HG03460 (cell line): ENCODE measurements at regions not wholly inside any gene's neighbourhood (a gene's known extent, or its start where the extent isn't known, plus 50 kb on each side); places are given as distances from the start of the nearest gene placed in this dataset.

Experiments
- ATAC-seq: cut with Tn5 transposase; IDR thresholded peaks from one replicate; pipeline ENCODE4 v1.9.1; 2021; ENCODE audit not compliant: unreplicated experiment

DNA sequence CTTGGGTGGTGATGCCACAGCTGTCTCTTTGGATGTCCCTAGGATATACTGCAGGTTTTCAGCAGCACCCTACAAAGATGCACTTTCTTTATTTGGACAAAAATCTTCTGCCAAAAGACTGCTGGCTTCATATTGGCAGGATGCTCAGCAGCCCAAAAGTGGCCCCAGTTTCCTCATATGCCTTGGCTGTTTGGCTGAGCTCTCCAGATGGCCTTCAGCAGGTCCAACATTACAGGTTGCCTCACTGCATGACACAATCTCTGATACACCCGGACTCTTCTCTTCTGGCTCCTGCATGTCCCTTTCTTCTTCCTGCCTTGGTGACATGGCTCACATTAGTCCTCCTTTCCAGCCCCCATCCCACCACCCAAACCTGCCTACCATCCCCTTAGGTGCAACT lies 323.7 kb upstream of the CDH4 start:
- ATAC-seq = no peak

DNA sequence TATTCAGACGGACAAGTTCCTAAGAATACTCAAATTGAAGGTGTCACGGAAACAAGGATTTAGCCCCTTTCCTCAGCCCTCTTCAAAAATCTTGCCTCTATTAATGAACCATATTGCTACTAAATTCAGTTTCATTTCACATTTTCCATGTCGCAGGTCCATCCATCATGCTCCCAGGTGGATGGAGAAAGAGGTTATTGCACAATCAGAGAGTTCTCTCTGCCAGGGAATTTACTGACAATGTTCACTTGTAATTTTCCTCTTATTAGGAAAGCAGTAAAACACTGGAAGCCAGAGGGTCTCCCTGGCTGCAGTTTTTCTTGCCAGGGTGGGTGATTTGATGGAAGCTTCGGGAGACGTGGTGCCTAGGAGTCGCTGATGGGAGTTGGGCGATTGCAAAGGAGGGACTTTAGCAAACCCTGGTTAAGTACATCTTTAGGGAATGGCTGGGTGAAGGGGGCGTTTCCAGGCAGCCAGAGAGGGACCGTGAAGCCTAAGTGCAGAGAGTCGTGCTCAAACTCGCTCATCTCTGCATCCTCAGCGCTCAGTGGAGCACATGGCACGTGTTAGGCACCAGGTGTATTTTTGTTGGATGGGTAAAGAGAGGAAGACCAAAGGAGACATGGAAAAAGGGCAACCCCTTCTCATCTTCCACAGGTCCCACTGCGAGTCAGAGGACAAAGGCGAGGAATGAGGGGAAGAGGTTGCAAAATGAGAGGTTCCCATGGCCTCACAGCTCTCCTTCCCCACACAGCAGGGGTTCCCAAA lies 321.9 kb upstream of the CDH4 start:
- no peak for ATAC-seq

DNA sequence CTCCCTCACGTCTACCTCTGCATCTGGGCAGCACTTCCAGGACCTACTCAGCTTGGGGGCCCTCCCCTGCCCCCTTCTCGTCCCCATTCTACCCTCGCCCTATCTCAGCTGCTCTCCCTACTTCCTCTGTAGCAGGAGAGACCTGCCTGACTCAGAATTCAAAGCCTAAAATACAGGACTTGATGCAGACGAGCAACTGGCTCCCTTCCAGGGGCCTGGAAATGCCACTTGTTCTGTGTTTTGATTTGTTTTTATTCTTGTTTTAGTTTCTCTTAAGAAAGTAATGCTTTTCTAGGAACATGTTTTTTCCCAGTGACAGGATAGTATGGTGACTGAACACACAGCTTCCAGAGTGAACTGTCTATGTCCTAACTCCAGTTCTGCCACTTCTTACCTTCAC lies 320.4 kb upstream of the CDH4 start:
- ATAC-seq = no peak

DNA sequence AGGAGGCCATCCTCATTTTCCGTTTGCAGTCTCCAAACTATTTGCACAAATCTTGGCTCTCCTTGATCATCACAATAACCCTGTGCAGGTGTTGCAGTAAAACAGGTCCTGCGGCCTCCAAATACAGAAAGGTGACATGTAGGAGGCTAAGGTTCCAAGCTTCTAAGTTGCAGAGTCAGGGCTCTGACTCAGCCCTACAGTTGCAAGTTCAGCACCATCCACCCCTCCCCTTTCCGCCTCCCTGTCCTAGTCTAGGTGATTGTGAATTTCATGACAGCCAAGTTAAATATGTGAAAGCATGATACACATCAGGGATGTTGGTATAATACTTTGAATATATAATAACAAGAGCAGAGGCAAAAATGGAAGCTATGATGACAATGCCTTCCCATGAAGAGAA lies 317.3 kb upstream of the CDH4 start:
- no peak for ATAC-seq

DNA sequence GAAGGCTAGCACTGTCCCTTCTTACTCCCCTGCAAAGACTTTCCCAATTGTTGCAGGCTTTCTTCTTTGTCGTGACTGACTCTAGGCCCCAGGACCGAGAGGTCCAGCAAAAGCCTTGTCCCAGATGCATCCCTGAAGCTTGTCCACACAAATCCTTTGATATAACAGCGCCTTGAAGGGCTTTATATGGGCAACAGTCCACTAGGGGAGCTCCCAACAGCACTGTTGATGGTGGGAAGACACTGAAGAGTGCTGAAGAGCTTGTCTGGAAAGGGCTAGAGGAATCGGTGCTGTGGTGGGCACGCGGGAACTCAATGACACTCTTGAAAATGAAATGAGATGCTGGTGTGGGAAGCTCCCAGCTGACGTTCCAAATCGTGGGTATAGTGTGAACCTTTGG lies 316.1 kb upstream of the CDH4 start:
- no peak for ATAC-seq

DNA sequence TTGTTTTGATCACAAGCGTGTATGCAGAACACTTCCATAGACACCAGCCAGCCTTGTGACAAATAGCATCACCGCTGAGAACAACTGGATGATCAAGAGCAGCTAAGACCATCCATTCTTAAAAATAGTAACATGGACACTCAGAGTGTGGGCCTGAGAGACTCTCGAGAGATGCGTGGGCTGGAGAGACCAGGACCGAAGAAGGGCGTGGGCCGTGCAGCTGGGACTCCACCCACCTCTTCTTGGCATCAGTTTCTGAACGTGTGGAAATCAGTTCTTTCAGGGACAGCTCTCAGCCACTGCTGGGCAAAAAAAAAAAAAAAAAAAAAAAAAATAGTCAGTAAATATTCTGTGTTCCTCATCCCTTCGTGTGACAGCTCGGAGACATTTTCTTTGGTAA lies 314.5 kb upstream of the CDH4 start:
- no peak for ATAC-seq

DNA sequence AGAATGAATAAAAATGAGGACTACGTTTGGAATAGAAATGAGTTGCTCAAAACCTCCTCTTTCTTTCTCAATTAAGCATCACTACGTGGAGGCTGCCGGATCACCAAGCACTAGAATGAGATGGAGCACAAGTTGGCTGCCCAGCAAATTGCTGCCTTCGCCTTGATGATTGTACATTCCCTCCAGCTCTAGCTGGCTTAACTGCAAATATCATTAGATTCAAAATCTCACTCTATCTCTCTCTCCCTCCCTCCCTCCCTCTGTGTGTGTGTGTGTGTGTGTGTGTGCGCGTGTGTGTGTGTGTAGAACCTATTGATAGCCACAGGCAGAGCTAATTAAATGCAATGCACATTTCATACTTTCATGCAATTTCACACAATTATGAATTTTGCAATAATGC lies 310.7 kb upstream of the CDH4 start:
- no peak for ATAC-seq

DNA sequence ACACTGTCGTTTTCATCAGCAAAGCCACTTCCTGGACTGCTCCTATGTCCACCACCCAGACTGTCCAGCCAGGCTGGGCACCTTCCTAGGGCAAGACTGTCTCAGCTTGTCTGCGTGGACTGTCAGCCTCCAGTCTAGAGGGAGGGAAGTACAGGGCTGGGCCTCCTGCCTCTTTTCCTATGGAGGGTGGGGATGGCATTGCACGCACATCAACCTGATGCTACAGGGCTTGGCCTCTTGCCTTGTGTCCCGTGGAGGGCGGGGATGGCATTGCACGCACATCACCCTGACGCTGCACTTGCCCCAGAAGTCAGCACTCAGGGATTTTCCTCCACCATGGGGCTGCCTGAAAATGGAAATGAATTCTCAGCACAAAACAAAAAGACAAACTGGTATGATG lies 304.2 kb upstream of the CDH4 start:
- no peak for ATAC-seq

DNA sequence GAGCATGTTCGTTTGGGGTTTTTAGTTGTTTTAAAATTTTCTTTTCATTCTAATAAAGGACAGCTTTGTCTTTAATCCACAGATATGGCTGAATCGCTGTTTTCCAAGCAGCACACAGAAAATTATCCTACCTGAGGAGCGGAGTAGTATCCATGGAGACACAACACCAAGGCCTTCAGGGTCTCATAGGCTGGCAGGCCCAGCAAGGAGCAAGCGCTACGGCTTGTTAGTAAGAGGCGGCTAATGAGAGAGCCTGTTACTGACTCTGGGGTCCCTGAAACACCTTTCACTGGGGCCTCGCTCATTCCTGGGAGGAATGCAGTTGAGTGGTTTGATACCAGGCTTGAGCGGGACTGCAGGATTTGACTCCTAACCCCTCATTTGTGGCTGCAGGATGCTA lies 303.8 kb upstream of the CDH4 start:
- no peak for ATAC-seq

DNA sequence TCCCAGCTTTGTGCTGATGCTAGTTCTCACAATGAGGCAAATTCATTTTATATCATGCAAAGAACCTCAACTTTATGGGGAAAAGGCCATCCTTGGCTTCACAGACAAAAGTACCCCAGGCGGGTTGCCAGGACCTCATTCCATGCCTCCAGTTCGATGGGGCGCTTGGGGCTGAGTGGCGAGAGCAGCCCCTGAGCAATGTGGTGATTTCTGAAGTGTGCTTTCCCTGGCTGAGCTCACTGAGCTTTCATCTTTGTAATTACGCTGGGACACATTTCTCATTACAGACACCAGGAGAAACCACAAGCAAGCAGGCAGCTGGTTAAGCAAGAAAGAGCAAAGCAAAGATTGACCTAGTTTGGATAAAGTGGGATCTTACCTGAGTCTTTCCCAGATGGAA lies 301.5 kb upstream of the CDH4 start:
- no peak for ATAC-seq

DNA sequence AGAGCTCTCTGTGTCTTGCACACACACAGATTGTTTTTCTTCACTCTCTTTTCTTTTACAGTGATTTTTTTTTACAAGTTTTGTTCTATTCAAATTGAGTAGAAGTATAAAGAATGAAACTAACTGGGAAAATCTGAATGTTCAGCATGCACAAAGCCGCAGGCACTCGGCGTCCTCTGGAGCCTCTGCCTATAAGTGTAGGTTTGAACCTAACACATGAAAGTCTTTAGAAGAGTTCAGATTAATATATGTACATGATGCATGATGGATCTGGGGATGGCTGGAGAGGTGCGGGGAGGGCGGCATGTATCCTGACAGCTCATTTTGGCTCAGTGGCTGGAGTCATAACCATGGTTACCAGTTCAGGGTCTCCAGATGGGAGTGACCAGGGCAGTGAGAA lies 301.1 kb upstream of the CDH4 start:
- ATAC-seq = no peak

DNA sequence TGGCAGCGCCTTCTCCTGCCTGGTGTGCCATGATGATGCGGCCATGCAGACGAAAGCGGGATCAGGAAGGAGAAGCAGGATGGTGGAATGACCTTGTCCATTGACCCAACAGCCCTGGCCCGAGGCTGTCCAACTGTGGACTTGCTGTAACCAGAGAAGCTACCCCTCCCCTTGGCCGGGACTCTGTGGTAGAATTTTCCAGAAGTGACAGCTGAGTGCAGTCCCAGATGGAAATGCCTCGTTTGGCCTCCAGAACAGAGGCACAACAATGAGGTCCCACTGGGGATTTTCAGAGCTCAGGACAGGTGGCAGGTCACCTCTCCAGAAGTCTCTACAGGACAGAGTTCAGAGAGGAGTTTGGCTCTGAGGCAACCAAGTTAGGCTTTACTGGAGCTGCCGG lies 299.2 kb upstream of the CDH4 start:
- no peak for ATAC-seq

DNA sequence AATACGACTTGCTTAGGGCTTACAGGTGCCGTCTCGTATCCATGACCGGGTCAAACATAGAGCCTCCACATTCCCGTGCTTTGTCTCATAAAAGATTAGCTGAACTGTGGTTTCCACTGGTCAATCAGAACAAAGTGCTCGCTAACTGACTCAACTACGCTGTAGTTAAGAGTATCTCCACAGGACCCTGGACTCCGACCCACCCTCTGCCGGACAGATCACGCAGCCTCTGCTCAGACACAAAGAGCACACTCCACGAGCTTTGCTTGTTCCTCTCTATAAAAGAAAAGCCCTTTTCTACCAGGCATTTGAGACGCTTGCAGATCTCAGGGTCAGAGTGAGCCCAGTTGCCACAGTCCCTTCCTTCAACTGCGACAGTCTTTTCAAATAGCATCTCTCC lies 298.7 kb upstream of the CDH4 start:
- no peak for ATAC-seq

DNA sequence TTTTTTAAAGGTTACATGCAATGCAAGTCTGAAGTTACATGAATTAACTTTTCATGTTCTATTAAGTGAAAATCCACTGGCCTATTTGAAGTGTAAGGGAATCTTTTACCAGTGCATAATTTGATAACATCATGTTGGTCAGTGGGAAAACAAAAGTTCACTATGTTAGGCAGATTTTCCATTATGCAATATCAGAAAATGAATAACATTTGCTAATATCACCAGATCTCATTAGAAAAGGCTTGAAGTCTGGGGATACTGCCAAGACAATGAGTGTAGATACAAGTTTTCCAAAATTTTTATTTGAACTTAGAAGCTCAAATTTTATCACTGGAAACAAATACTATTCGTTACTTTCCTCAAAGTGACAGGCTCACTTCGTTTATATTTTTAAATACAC lies 296.4 kb upstream of the CDH4 start:
- no peak for ATAC-seq

DNA sequence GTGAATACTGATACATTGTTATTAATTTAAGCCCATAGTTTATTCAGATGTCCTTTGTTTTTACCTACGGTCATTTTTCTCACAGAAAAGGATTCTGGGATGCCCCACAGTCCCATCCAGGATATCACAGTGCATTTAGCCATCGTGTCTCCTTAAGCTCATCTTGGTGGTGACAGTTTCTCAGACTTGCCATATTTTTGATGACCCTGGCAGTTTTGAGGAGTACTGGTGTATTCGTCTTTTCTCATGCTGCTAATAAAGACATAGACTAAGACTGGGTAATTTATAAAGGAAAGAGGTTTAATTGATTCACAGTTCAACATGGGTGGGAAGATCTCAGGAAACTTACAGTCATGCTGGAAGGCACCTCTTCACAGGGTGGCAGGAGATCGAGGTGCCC lies 295.9 kb upstream of the CDH4 start:
- ATAC-seq = no peak

DNA sequence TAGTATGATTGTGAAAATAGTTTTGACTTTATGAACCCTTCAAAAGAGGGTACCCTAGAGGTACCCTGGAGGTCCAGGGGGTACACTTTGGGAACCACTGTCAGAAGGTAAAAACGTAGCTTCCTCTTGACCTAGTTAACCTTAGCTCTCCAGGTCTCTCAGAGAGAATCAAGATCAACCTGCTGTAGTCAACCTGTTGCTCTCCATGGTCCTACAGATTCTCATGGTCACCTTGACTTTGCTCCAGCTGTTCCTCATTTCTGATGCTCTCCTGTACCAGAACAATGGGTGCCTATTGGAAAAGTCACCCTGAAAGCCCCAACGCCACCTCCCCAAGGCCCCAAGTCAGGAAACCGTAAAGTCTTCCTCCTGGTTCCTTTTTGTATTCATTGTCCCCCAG lies 294.4 kb upstream of the CDH4 start:
- ATAC-seq = no peak

DNA sequence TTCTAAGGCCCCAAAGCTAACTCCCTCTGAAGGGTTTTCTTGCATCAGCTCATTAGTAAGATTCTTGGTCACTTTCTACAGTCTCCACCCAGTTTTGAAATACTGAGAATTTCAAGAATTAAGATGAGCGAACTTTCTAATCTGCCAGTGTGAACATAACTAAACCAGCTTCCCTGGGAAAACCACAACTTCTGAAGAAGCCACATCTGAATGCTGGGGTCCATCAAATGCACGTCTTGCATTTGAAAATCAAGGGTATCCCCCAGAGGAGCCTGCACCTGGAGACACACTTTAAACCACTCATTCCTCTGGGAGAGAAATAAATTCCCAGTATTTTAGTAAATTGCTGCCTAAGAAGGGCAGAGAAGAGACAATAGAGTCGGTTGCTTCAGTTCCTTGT lies 292.1 kb upstream of the CDH4 start:
- ATAC-seq = no peak

DNA sequence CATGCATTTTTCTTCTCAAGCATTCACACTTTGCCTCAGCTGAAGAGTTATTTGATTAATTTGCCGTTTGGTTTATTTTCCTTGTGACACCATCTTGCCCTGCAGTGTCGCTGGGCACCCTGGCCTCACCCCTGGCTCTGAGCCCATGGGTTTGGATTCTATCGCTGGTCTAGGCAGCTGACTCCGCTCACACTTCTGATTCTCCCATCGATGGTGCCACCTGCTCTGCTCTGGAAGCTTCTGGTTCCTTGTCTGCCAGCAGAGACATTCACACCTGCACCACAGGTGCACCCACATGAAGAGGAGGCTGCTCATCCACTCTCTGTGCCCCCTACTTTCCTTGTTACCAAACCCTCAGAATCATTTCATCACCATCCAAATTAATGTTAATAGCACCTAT lies 291.6 kb upstream of the CDH4 start:
- ATAC-seq = no peak

DNA sequence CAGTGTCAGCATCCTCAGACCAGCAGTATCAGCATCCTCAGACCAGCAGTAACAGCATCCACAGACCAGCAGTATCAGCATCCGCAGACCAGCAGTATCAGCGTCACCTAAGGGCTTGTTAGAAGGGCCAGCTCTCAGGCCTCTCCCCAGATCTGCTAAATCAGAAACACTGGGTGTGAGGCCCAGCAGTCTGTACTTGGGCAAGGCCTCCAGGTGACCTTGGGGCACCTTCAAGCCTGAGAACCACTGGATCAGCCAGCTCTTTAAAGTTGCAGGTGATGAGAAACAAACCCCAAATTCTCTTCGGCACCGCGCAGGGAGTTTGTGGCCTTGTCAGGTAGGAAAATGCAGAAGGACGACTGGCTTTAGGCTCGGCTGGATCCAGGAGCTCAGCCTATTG lies 290.5 kb upstream of the CDH4 start:
- no peak for ATAC-seq

DNA sequence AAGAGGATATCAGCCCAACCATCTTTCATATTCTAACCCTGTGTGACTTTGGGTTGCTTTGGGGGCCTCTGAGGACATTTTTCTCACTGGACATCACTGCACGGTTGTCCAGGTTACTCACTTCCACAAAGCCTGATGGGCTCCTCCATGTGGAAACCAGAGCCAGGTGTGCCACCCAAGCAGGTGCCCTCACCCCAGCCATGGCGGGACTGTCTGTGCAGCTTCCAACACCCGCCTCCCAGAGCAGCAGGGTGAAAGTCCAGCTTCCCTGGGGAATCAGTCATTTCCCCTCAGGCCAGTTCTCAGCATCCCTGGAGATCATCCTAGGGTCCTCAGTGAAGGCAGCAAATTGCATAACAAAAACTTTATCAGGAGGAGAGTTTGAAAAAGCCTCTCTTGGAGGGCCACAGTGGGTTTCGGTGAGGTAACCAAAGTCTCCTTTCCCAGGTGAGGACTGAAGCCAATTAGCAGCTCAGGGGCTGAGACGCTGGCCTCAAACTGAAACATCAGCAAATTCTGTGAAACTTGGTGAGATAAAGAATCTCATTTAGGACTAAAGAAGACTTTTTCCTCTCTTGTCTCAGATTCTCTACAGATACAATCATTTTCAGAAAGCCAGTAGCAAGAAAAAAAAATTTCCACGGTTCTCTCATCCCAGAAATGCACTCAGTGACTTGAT lies 289.6 kb upstream of the CDH4 start:
- ATAC-seq = no peak

DNA sequence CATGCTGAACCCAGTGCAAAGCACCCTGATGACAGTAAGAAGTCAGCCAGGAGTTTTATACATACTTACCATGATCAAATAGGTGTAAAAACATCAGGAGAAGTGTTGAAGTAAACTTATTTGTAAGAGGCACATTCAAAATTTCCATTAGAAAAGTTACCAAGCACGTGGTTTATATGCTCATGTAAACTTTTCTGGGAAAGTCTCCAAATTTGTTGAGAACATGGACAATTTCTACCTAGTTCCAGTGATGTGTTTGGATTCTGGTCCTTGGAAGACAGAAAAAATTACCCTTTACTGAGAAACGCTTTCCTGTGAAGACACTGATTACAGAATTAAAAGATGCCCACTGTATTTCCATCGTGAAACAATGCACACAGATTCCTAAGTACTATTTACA lies 288.9 kb upstream of the CDH4 start:
- ATAC-seq = no peak

DNA sequence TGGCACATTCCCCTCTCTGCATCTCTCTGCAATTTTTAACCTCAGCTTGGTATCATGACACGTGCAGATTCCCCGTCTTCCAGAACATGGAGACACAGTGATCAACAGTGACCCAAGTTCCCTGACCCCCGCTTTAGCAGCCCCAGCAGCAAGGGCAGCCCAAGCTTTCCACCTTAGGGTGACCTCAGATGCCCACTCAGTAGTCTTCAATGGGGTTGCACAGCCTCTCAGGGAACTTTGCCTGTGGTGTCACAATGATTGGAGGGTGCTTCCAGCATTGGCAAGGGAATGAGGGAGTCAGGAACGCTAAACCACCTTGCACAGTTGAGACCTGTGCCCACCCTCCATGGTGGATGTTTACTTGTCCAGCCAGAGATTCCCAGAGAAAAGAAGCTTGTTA lies 287.1 kb upstream of the CDH4 start:
- ATAC-seq = no peak

DNA sequence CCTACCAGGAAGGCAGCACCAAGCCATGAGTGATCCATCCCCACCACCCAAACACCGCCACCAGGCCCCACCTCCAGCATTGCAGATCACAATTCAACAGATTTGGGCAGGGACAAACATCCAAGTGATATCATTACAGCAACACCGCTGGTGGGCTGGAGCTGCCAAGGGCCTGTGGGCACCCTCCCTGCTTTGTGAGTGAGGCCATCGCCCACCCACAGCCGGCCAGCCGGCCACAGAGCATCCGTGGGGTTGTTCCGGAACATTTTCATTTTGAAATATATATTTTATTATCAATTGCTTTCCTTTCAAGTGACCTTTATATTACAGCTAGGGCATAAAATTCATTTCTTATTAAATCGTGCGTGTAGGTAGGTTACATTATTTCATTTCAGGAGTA lies 286.0 kb upstream of the CDH4 start:
- no peak for ATAC-seq
